Endothelial cell of umbilical vein (primary cell): ENCODE measurements at regions not wholly inside any gene's neighbourhood (a gene's known extent, or its start where the extent isn't known, plus 50 kb on each side); places are given as distances from the start of the nearest gene placed in this dataset.

Source experiments
- BruUV-seq: library from RNA; stranded (reverse); fragments of 400-500 nt; replicated peaks from 2 replicates; lab custom pipeline; 2021; lab: Mats Ljungman, UMichigan
- CTCF ChIA-PET: fragments of 300-600, 350-600 bp; sonication (Branson Sonifier 250); formaldehyde crosslinking; loops from one replicate; lab custom pipeline; 2021; ENCODE audit warnings: antibody characterized with exemption, inconsistent platforms; lab: Charles Lee
- POLR2A ChIA-PET: fragments of 300-600, 350-600 bp; sonication (Branson Sonifier 250); formaldehyde crosslinking; loops from one replicate; lab custom pipeline; 2021; ENCODE audit warnings: antibody characterized with exemption, inconsistent platforms; lab: Charles Lee
- DNase-seq: peaks from one replicate; pipeline ENCODE4 v3.0.0-alpha.2; 2011; ENCODE audit warnings: low read depth, low spot score
- FAIRE-seq: peaks from 2 replicates; lab custom pipeline; 2011; peaks lifted over from hg19 to GRCh38; lab: Jason Lieb, UNC
- H2AFZ ChIP-seq: 2 replicates; pipeline ENCODE4 v1.6.0; 2012; ENCODE audit warnings: low read depth, low read length, control low read depth, inconsistent platforms
- H3K27ac ChIP-seq: 2 replicates; pipeline ENCODE4 v1.5.1; 2011; ENCODE audit warnings: low read depth, mild to moderate bottlenecking, control low read depth, low read length, moderate library complexity; ENCODE audit not compliant: insufficient read depth
- H3K27me3 ChIP-seq, 2 experiments: 2 replicates each; pipeline versions ENCODE4 v1.6.0 to v1.6.1; 2011; ENCODE audit warnings: low read length in 2 of 2, mixed read lengths in 1 of 2; ENCODE audit not compliant: control insufficient read depth in 2 of 2, insufficient read depth in 2 of 2
- H3K36me3 ChIP-seq, 2 experiments: 2 replicates in 1 of 2; 3 replicates in 1 of 2; pipeline ENCODE4 v1.5.1; 2011; ENCODE audit warnings: low read length in 2 of 2, mild to moderate bottlenecking in 1 of 2, moderate library complexity in 1 of 2; ENCODE audit not compliant: control insufficient read depth in 2 of 2, insufficient read depth in 2 of 2; ENCODE audit errors: extremely low read depth in 1 of 2
- H3K4me1 ChIP-seq: 3 replicates; pipeline ENCODE4 v1.5.1; 2011; ENCODE audit warnings: mild to moderate bottlenecking, low read length; ENCODE audit not compliant: control insufficient read depth, insufficient read depth; ENCODE audit errors: extremely low read depth
- H3K4me2 ChIP-seq: 2 replicates; pipeline ENCODE4 v1.6.1; 2011; ENCODE audit warnings: low read length, control low read depth, mixed read lengths; ENCODE audit not compliant: insufficient read depth
- H3K4me3 ChIP-seq, 3 experiments: fragments of 200-600 bp in 1 of 3; sonication (generic), shearing (Covaris generic) in 1 of 3; replicated peaks in 1 of 3; 2 replicates each; pipeline ENCODE4 v1.5.1; 2011 to 2016; ENCODE audit warnings: control low read depth in 3 of 3, low read length in 3 of 3, mild to moderate bottlenecking in 2 of 3, inconsistent platforms in 1 of 3, low read depth in 1 of 3, moderate library complexity in 1 of 3; ENCODE audit not compliant: insufficient read depth in 1 of 3
- H3K79me2 ChIP-seq: 2 replicates; pipeline ENCODE4 v1.6.0; 2012; ENCODE audit warnings: low read length, inconsistent platforms; ENCODE audit not compliant: control insufficient read depth, insufficient read depth
- H3K9ac ChIP-seq: replicated peaks from 2 replicates; pipeline ENCODE3; 2011; ENCODE audit warnings: low read length, control low read depth; ENCODE audit not compliant: insufficient read depth; ENCODE audit errors: extremely low read depth
- H3K9me1 ChIP-seq: replicated peaks from 3 replicates; pipeline ENCODE4 v1.6.0; 2011; ENCODE audit warnings: mild to moderate bottlenecking, low read length; ENCODE audit not compliant: control insufficient read depth, insufficient read depth; ENCODE audit errors: extremely low read depth
- H3K9me3 ChIP-seq: replicated peaks from 2 replicates; pipeline ENCODE4 v1.5.1; 2012; ENCODE audit warnings: low read length, inconsistent platforms; ENCODE audit not compliant: control insufficient read depth, insufficient read depth
- H4K20me1 ChIP-seq: replicated peaks from 2 replicates; pipeline ENCODE3; 2011; ENCODE audit warnings: mild to moderate bottlenecking, low read length; ENCODE audit not compliant: control insufficient read depth, insufficient read depth; ENCODE audit errors: extremely low read depth
- EZH2 ChIP-seq: IDR thresholded peaks from 2 replicates; pipeline ENCODE4 v1.6.1; 2012; ENCODE audit warnings: borderline replicate concordance, low read depth, mild to moderate bottlenecking, moderate library complexity, low read length, inconsistent platforms; ENCODE audit not compliant: severe bottlenecking
- FOS ChIP-seq: IDR thresholded peaks from 2 replicates; pipeline ENCODE4 v1.6.1; 2011; ENCODE audit warnings: mild to moderate bottlenecking, low read length, moderate library complexity, borderline replicate concordance; ENCODE audit not compliant: insufficient read depth
- GATA2 ChIP-seq: IDR thresholded peaks from 2 replicates; pipeline ENCODE4 v1.7.0; 2011; ENCODE audit warnings: low read depth, mild to moderate bottlenecking, moderate library complexity, mixed read lengths, low read length; ENCODE audit not compliant: insufficient read length, insufficient read depth
- JUN ChIP-seq: IDR thresholded peaks from 2 replicates; pipeline ENCODE4 v1.6.1; 2011; ENCODE audit warnings: borderline replicate concordance, low read depth; ENCODE audit not compliant: insufficient read length, insufficient read depth
- MYC ChIP-seq: IDR thresholded peaks from one replicate; pipeline ENCODE4 v1.6.1; 2011; ENCODE audit warnings: mild to moderate bottlenecking, low read depth, low read length
- POLR2A ChIP-seq: IDR thresholded peaks from 2 replicates; pipeline ENCODE4 v1.6.1; 2012; ENCODE audit warnings: low read depth, mild to moderate bottlenecking, control low read depth, low read length
- POLR2AphosphoS5 ChIP-seq: IDR thresholded peaks from 2 replicates; pipeline ENCODE4 v1.6.1; 2012; ENCODE audit warnings: low read depth, mild to moderate bottlenecking, control low read depth, low read length, moderate library complexity; ENCODE audit not compliant: insufficient read depth
- dilution Hi-C: fragments of 300-500 bp; cut with MboI; formaldehyde crosslinking; loops from one replicate; pipeline ENCODE4 v1.15.0; 2019; ENCODE audit warnings: low sequenced_read_pairs; ENCODE audit not compliant: extremely low pct_ligation_motif_present
- intact Hi-C: fragments of 100-400 bp; cut with micrococcal nuclease; formaldehyde crosslinking; loops from one replicate; pipeline ENCODE4 v1.10.0; 2022
- TF ChIP-seq, protein P1 (sequence below): IDR thresholded peaks from 2 replicates; pipeline ENCODE4 v1.6.1; 2011; ENCODE audit not compliant: insufficient read depth, insufficient read length
- TF ChIP-seq, protein P2 (sequence below), 2 donors: IDR thresholded peaks; 1 replicate in 1 of 2; 2 replicates in 1 of 2; pipeline ENCODE4 v1.5.1; 2011; ENCODE audit warnings: low read length in 2 of 2, mild to moderate bottlenecking in 2 of 2, moderate library complexity in 2 of 2, control low read depth in 1 of 2, inconsistent platforms in 1 of 2, low read depth in 1 of 2; ENCODE audit not compliant: insufficient read depth in 1 of 2; ENCODE audit errors: extremely low read depth in 1 of 2

DNA sequence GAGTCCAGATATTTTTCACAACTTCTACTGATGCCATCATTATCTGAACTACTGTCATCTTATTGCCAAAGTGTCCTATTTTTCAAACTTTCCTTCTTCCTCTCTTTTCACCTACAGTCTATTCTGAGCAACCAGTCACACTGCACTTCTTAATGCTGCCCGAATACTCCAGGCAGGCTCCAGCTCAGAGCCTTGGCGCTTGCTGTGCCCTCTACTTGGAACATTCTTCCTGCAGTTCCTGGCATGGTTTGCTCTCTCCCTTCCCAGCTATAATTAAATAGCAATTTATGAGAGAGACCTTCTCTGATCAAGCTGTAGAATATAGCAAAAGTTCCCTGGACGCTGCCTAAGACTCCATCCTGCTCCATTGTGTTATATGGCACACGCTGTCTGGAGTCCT lies 831.6 kb downstream of the QKI start:
- H3K27ac ChIP-seq, result no peak overlapping the region
- H3K4me1 ChIP-seq, result no peaks in the 10 kb centered on the region
- ChIA-PET POLR2A (no interaction called here), CTCF (no interaction called here)
- H3K4me2 ChIP-seq, result no peak overlapping the region
- H3K79me2 ChIP-seq, result no peaks in the 10 kb centered on the region
- no peaks in the 10 kb centered on the region for H3K36me3 ChIP-seq
- H4K20me1 ChIP-seq, result no peaks in the 10 kb centered on the region
- H3K4me3 ChIP-seq, result no peak overlapping the region
- dilution Hi-C loops, result no loop called here
- no peak for TF ChIP-seq MYC
- no peak for TF ChIP-seq GATA2
- TF ChIP-seq, protein P1, sequence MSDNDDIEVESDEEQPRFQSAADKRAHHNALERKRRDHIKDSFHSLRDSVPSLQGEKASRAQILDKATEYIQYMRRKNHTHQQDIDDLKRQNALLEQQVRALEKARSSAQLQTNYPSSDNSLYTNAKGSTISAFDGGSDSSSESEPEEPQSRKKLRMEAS, result no peak
- no peak for TF ChIP-seq POLR2A
- TF ChIP-seq FOS, result no peak
- TF ChIP-seq POLR2AphosphoS5, result no peak
- TF ChIP-seq JUN, result no peak
- TF ChIP-seq EZH2, result no peak
- TF ChIP-seq, protein P2, sequence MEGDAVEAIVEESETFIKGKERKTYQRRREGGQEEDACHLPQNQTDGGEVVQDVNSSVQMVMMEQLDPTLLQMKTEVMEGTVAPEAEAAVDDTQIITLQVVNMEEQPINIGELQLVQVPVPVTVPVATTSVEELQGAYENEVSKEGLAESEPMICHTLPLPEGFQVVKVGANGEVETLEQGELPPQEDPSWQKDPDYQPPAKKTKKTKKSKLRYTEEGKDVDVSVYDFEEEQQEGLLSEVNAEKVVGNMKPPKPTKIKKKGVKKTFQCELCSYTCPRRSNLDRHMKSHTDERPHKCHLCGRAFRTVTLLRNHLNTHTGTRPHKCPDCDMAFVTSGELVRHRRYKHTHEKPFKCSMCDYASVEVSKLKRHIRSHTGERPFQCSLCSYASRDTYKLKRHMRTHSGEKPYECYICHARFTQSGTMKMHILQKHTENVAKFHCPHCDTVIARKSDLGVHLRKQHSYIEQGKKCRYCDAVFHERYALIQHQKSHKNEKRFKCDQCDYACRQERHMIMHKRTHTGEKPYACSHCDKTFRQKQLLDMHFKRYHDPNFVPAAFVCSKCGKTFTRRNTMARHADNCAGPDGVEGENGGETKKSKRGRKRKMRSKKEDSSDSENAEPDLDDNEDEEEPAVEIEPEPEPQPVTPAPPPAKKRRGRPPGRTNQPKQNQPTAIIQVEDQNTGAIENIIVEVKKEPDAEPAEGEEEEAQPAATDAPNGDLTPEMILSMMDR (IDR thresholded peaks at IDR 0.05; ENCODE audit: extremely low read depth in 1 of 2, insufficient read depth in 1 of 2, low read depth in 1 of 2, low read length in 2 of 2), result no peak
- no peaks in the 10 kb centered on the region for H3K27me3 ChIP-seq
- intact Hi-C loops, result no loop called here
- FAIRE-seq, result no peak
- H3K9me1 ChIP-seq, result no peaks in the 10 kb centered on the region
- H3K9ac ChIP-seq, result no peak overlapping the region
- no peaks in the 10 kb centered on the region for H3K9me3 ChIP-seq
- DNase-seq, result no peak
- BruUV-seq, result no TSS peak
- no peak overlapping the region for H2AFZ ChIP-seq
